Neutrophil (primary cell): ENCODE measurements at regions not wholly inside any gene's neighbourhood (a gene's known extent, or its start where the extent isn't known, plus 50 kb on each side); places are given as distances from the start of the nearest gene placed in this dataset.

ENCODE experiments used
- H3K27ac ChIP-seq: fragments of 200-600 bp; sonication (generic); 2 replicates; pipeline ENCODE4 v1.5.1; 2016; ENCODE audit warnings: mild to moderate bottlenecking, moderate library complexity
- H3K27me3 ChIP-seq: fragments of 200-600 bp; sonication (generic); 2 replicates; pipeline ENCODE4 v1.6.0; 2016; ENCODE audit warnings: mild to moderate bottlenecking
- H3K36me3 ChIP-seq: fragments of 200-600 bp; sonication (generic); 2 replicates; pipeline ENCODE4 v1.5.1; 2017
- H3K4me1 ChIP-seq, 2 experiments: fragments of 200-600 bp in 1 of 2; sonication (generic) in 1 of 2; 1 replicate in 1 of 2; 2 replicates in 1 of 2; pipeline versions ENCODE4 v1.5.1 to v1.6.1; 2013 to 2016; ENCODE audit warnings: low read depth in 1 of 2, low read length in 1 of 2, mild to moderate bottlenecking in 1 of 2, moderate library complexity in 1 of 2; ENCODE audit not compliant: control insufficient read depth in 1 of 2, insufficient read depth in 1 of 2
- H3K4me3 ChIP-seq, 2 experiments: fragments of 200-600 bp in 1 of 2; sonication (generic) in 1 of 2; 1 replicate in 1 of 2; 2 replicates in 1 of 2; pipeline ENCODE4 v1.5.1; 2013 to 2016; ENCODE audit warnings: low read depth in 1 of 2, low read length in 1 of 2, mild to moderate bottlenecking in 1 of 2, moderate library complexity in 1 of 2
- H3K9me3 ChIP-seq: fragments of 200-600 bp; sonication (generic); 2 replicates; pipeline ENCODE4 v1.5.1; 2016
- CTCF ChIP-seq: fragments of 200-600 bp; sonication (generic); IDR thresholded peaks from 2 replicates; pipeline ENCODE4 v1.5.1; 2016; ENCODE audit warnings: antibody characterized with exemption

GRCh38 chr10:100612601-100613595 lies 77.2 kb downstream of the HIF1AN start:
- peaks cover 93% of the 10 kb centered on the region for H3K27me3 ChIP-seq
- no peak overlapping the region for H3K27ac ChIP-seq
- no peaks in the 10 kb centered on the region for H3K4me1 ChIP-seq
- TF ChIP-seq CTCF = no peak
- H3K36me3 ChIP-seq = no peaks in the 10 kb centered on the region
- H3K4me3 ChIP-seq = no peak overlapping the region
- no peaks in the 10 kb centered on the region for H3K9me3 ChIP-seq

GRCh38 chr10:100613846-100614245 lies 78.1 kb downstream of the HIF1AN start:
- no peaks in the 10 kb centered on the region for H3K9me3 ChIP-seq
- H3K4me1 ChIP-seq = no peaks in the 10 kb centered on the region
- TF ChIP-seq CTCF = no peak
- peaks cover 93% of the 10 kb centered on the region for H3K27me3 ChIP-seq
- no peaks in the 10 kb centered on the region for H3K36me3 ChIP-seq
- no peak overlapping the region for H3K4me3 ChIP-seq
- H3K27ac ChIP-seq = no peak overlapping the region

- Histone ChIP-seq H3K27me3 (peaks cover 93% of the 10 kb centered on the region), H3K9me3 (no peaks in the 10 kb centered on the region), H3K4me1 (no peaks in the 10 kb centered on the region), H3K4me3 (no peak overlapping the region), H3K36me3 (no peaks in the 10 kb centered on the region), H3K27ac (no peak overlapping the region)
- TF ChIP-seq CTCF = no peak
Observed at GRCh38 chr10:100614429-100615095, 78.8 kb downstream of the HIF1AN start.

- no peak overlapping the region for H3K27ac ChIP-seq
- peaks cover 94% of the 10 kb centered on the region for H3K27me3 ChIP-seq
Observed at GRCh38 chr10:100615241-100615640, 79.5 kb downstream of the HIF1AN start.

GRCh38 chr10:100615908-100616307 lies 80.2 kb downstream of the HIF1AN start:
- Histone ChIP-seq H3K4me1 (no peaks in the 10 kb centered on the region), H3K27me3 (peaks cover 96% of the 10 kb centered on the region), H3K36me3 (no peaks in the 10 kb centered on the region), H3K27ac (no peak overlapping the region), H3K9me3 (no peaks in the 10 kb centered on the region), H3K4me3 (no peak overlapping the region)
- no peak for TF ChIP-seq CTCF

More at GRCh38 chr10:100615241-100615640, 79.5 kb downstream of the HIF1AN start:
- H3K4me3 ChIP-seq = no peak overlapping the region
- no peaks in the 10 kb centered on the region for H3K9me3 ChIP-seq
- H3K4me1 ChIP-seq = no peaks in the 10 kb centered on the region
- TF ChIP-seq CTCF = no peak
- H3K36me3 ChIP-seq = no peaks in the 10 kb centered on the region
